Gastroesophageal sphincter (tissue), 3 donors: ENCODE measurements at regions not wholly inside any gene's neighbourhood (a gene's known extent, or its start where the extent isn't known, plus 50 kb on each side); places are given as distances from the start of the nearest gene placed in this dataset.

Experiments
- CTCF ChIP-seq, 4 experiments: fragments of 200-600 bp in 2 of 4; fragments of 450-650 bp in 2 of 4; sonication (generic) in 1 of 4; IDR thresholded peaks; one replicate each; pipeline ENCODE4 v1.5.1; 2017 to 2019; ENCODE audit warnings: antibody characterized with exemption in 4 of 4, mild to moderate bottlenecking in 2 of 4, moderate library complexity in 2 of 4
- POLR2A ChIP-seq, 2 donors: fragments of 450-650 bp; IDR thresholded peaks; one replicate each; pipeline ENCODE4 v1.6.1; 2017; ENCODE audit warnings: antibody characterized with exemption in 2 of 2, mild to moderate bottlenecking in 2 of 2, moderate library complexity in 1 of 2

GRCh38 chr1:14539309-14539708 is 59.2 kb upstream of the KAZN start:
- TF ChIP-seq POLR2A (IDR thresholded peaks at IDR 0.05): no peak
- TF ChIP-seq CTCF (IDR thresholded peaks at IDR 0.05): no peak
